Body of pancreas (tissue), 4 donors: ENCODE measurements at regions not wholly inside any gene's neighbourhood (a gene's known extent, or its start where the extent isn't known, plus 50 kb on each side); places are given as distances from the start of the nearest gene placed in this dataset.
"Not testable (repeated sequence)": the region's sequence is repeated elsewhere in the genome, so short reads cannot be mapped to it uniquely, and the experiment has no call there.

ENCODE experiments used
- POLR2A ChIP-seq, 3 donors: fragments of 450-650 bp; IDR thresholded peaks; one replicate each; pipeline ENCODE4 v1.6.1; 2016; ENCODE audit warnings: antibody characterized with exemption in 3 of 3, mild to moderate bottlenecking in 2 of 3
- TF ChIP-seq, protein P1 (sequence below), 7 experiments: fragments of 450-650 bp in 4 of 7; fragments of 200-600 bp in 3 of 7; sonication (generic) in 3 of 7; IDR thresholded peaks; one replicate each; pipeline ENCODE4 v1.5.1; 2016 to 2019; ENCODE audit warnings: antibody characterized with exemption in 7 of 7

DNA sequence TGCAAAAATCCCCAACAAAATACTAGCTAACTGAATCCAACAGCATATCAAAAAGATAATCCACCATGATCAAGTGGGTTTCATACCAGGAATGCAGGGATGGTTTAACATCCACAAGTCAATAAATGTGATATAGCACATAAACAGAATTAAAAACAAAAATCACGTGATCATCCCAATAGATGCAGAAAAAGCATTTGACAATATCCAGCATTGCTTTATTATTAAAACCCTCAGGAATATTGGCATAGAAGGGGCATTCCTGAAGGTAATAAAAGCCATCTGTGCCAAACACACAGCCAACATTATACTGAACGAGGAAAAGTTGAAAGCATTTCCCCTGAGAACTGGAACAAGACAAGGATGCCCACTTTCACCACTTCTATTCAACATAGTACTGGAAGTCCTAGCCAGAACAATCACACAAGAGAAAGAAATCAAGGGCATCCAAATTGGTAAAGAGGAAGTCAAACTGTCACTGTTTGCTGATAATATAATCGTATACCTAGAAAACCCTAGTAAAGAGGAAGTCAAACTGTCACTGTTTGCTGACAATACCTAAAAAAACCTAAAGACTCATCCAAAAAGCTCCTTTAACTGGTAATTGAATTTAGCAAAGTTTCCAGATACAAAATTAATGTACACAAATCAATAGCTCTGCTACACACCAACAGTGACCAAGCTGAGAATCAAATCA lies 109.8 kb downstream of the RNASET2 start:
- TF ChIP-seq, protein P1, sequence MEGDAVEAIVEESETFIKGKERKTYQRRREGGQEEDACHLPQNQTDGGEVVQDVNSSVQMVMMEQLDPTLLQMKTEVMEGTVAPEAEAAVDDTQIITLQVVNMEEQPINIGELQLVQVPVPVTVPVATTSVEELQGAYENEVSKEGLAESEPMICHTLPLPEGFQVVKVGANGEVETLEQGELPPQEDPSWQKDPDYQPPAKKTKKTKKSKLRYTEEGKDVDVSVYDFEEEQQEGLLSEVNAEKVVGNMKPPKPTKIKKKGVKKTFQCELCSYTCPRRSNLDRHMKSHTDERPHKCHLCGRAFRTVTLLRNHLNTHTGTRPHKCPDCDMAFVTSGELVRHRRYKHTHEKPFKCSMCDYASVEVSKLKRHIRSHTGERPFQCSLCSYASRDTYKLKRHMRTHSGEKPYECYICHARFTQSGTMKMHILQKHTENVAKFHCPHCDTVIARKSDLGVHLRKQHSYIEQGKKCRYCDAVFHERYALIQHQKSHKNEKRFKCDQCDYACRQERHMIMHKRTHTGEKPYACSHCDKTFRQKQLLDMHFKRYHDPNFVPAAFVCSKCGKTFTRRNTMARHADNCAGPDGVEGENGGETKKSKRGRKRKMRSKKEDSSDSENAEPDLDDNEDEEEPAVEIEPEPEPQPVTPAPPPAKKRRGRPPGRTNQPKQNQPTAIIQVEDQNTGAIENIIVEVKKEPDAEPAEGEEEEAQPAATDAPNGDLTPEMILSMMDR (IDR thresholded peaks at IDR 0.05) = not testable (repeated sequence)
- not testable (repeated sequence) for TF ChIP-seq POLR2A (IDR thresholded peaks at IDR 0.05)
